ENCODE measurements at regions not wholly inside any gene's neighbourhood (a gene's known extent, or its start where the extent isn't known, plus 50 kb on each side); places are given as distances from the start of the nearest gene placed in this dataset.
A peak's percentile ranks its signal among the peaks of the same experiment; 100 is the strongest.
"Not testable (repeated sequence)": the region's sequence is repeated elsewhere in the genome, so short reads cannot be mapped to it uniquely, and the experiment has no call there.

DNA sequence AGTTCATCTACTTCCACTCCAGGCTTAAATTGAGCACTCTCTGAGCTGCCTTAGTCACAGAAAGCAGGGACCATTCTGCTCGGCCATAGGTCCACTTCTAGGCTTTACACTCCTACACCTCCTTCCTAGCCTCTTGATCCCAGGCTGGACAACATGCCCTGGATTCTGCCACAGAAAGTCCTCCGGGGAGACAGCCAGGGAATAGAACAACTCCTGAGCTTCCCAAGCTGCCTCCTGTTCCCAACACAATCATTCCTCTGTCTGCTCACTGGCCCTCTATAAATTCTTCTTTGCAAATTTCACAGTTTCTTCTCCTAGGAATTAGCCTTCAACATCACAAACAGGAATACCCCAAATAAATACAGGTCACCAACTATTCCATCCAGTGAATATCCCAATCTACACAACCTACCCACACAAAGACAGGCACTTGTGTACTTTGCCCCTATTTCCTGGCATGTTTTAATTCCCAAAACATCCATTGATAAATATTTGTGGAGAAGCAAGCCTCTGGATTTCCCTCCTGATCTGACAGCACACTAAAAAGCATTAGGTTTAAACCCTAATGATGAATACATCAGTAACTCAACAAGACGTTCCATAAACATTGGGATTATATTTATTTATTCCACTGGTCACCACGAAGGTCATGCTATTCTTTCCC lies 125.5 kb downstream of the ENC1 start:
- H3K79me2 ChIP-seq (ENCODE audit: insufficient read depth, low read length), result no peaks in the 10 kb centered on the region
- TF ChIP-seq, protein P1, sequence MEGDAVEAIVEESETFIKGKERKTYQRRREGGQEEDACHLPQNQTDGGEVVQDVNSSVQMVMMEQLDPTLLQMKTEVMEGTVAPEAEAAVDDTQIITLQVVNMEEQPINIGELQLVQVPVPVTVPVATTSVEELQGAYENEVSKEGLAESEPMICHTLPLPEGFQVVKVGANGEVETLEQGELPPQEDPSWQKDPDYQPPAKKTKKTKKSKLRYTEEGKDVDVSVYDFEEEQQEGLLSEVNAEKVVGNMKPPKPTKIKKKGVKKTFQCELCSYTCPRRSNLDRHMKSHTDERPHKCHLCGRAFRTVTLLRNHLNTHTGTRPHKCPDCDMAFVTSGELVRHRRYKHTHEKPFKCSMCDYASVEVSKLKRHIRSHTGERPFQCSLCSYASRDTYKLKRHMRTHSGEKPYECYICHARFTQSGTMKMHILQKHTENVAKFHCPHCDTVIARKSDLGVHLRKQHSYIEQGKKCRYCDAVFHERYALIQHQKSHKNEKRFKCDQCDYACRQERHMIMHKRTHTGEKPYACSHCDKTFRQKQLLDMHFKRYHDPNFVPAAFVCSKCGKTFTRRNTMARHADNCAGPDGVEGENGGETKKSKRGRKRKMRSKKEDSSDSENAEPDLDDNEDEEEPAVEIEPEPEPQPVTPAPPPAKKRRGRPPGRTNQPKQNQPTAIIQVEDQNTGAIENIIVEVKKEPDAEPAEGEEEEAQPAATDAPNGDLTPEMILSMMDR (IDR thresholded peaks at IDR 0.05; ENCODE audit: extremely low read depth, low read depth, low read length), result no peak

DNA sequence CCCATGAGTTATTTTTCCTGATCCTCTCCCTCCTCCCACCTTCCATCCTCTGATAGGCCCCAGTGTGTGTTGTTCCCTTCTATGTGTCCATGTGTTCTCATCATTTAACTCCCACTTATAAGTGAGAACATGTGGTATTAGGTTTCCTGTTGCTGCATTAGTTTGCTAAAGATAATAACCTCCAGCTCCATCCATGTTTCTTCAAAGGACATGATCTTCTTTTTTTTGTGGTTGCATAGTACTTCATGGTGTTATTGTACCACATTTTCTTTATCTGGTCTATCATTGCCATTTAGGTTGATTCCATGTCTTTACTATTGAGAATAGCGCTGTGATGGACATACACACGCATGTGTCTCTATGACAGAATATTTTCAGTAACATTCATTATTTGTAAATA lies 128.8 kb downstream of the ENC1 start:
- not testable (repeated sequence) for H3K4me2 ChIP-seq (ENCODE audit: insufficient read depth, low read length); H3K9me3 ChIP-seq (ENCODE audit: low read depth, low read length); H3K27ac ChIP-seq (ENCODE audit: low read depth, low read length); H3K36me3 ChIP-seq (ENCODE audit: insufficient read depth, low read length); H3K4me3 ChIP-seq (ENCODE audit: insufficient read depth, low read length); H2AFZ ChIP-seq (ENCODE audit: low read length); DNase-seq (ENCODE audit: insufficient read length, low spot score, missing footprints); H3K79me2 ChIP-seq (ENCODE audit: insufficient read depth, low read length); H4K20me1 ChIP-seq (ENCODE audit: insufficient read depth, low read length); H3K27me3 ChIP-seq (ENCODE audit: insufficient read depth, low read length); H3K4me1 ChIP-seq (ENCODE audit: insufficient read depth, low read length)

More for the DNA sequence above, 125.5 kb downstream of the ENC1 start:
- DNase-seq (ENCODE audit: insufficient read length, low spot score, missing footprints), result no peak
- H3K27me3 ChIP-seq (ENCODE audit: insufficient read depth, low read length), result no peaks in the 10 kb centered on the region
- H3K4me1 ChIP-seq (ENCODE audit: insufficient read depth, low read length), result peaks cover 23% of the 10 kb centered on the region
- H4K20me1 ChIP-seq (ENCODE audit: insufficient read depth, low read length), result no peaks in the 10 kb centered on the region
- H3K36me3 ChIP-seq (ENCODE audit: insufficient read depth, low read length), result no peaks in the 10 kb centered on the region
- no peak overlapping the region for H3K4me2 ChIP-seq (ENCODE audit: insufficient read depth, low read length)
- no peak overlapping the region for H2AFZ ChIP-seq (ENCODE audit: low read length)
- H3K27ac ChIP-seq (ENCODE audit: low read depth, low read length), result no peak overlapping the region
- H3K9me3 ChIP-seq (ENCODE audit: low read depth, low read length), result no peaks in the 10 kb centered on the region
- no peak overlapping the region for H3K4me3 ChIP-seq (ENCODE audit: insufficient read depth, low read length)

DNA sequence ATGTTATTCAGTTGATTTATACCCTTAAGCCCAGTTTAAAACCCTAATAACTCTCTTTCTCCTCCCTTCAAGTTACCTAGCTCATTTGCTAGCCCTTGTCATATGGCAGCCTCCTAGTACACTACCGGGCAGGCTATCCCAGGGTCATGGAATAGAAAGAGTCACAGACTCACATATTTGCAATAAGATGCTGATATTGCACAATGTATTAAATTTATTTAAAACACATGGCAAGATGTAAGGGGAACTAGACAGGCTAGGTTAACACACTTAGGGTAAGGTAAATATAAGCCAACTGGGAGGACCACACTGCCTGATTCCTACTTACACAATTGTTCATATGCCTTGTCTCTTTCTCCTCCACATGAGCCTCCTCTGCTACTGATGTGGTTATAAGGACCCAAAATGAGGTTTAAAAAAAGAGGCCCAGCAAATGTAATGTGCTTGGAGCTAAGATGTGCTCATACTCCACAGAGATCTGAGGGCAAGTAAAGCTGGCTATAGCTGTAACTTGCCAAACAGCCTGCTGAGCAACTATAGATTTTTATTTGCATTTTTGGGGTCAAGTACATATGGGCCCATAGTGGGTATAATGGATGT lies 130.0 kb downstream of the ENC1 start:
- Histone ChIP-seq H3K4me2 (ENCODE audit: insufficient read depth, low read length) (no peak overlapping the region), H3K27ac (ENCODE audit: low read depth, low read length) (no peak overlapping the region), H3K36me3 (ENCODE audit: insufficient read depth, low read length) (no peaks in the 10 kb centered on the region), H3K4me1 (ENCODE audit: insufficient read depth, low read length) (no peaks in the 10 kb centered on the region), H3K4me3 (ENCODE audit: insufficient read depth, low read length) (no peak overlapping the region), H2AFZ (ENCODE audit: low read length) (no peak overlapping the region), H4K20me1 (ENCODE audit: insufficient read depth, low read length) (no peaks in the 10 kb centered on the region), H3K27me3 (ENCODE audit: insufficient read depth, low read length) (no peaks in the 10 kb centered on the region), H3K79me2 (ENCODE audit: insufficient read depth, low read length) (no peaks in the 10 kb centered on the region), H3K9me3 (ENCODE audit: low read depth, low read length) (no peaks in the 10 kb centered on the region)
- DNase-seq (ENCODE audit: insufficient read length, low spot score, missing footprints), result peak; percentile 49
- TF ChIP-seq, protein P1 (IDR thresholded peaks at IDR 0.05; ENCODE audit: extremely low read depth, low read depth, low read length), result no peak

DNA sequence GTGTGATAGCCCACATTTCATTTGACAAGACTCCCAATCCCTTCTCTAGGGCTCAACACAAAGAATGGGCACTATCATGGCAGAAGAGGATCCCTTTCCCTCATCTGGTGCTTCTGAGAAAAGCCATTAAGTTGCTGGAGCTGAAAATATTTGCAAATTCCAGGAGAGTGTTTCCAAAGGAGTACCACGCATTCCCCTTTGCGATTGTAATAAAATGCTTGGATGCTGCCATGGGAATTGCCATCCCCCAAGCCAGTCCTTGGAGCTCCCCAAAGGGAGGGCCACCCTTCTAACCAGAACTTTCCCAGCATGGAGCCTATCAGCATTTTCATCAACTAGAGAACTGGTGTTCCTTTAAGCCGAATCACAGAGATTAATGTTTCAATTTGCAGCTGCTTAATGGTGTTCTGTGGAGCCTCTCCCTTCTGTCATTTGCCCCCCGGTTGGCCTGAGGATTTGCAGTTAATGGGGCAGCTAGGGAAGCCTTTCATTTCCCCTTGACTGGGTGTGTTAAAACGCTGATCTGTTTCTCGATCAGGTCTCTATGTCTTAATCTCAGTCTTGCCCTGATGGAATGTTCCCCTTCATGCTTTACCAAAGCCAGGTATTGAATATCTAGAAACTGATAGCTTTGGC lies 133.0 kb downstream of the ENC1 start:
- Histone ChIP-seq H3K4me2 (ENCODE audit: insufficient read depth, low read length) (no peak overlapping the region), H2AFZ (ENCODE audit: low read length) (no peak overlapping the region), H3K4me1 (ENCODE audit: insufficient read depth, low read length) (no peaks in the 10 kb centered on the region), H4K20me1 (ENCODE audit: insufficient read depth, low read length) (no peaks in the 10 kb centered on the region), H3K4me3 (ENCODE audit: insufficient read depth, low read length) (no peak overlapping the region), H3K27ac (ENCODE audit: low read depth, low read length) (no peak overlapping the region), H3K27me3 (ENCODE audit: insufficient read depth, low read length) (no peaks in the 10 kb centered on the region), H3K79me2 (ENCODE audit: insufficient read depth, low read length) (no peaks in the 10 kb centered on the region), H3K36me3 (ENCODE audit: insufficient read depth, low read length) (no peaks in the 10 kb centered on the region), H3K9me3 (ENCODE audit: low read depth, low read length) (no peaks in the 10 kb centered on the region)
- TF ChIP-seq, protein P1 (IDR thresholded peaks at IDR 0.05; ENCODE audit: extremely low read depth, low read depth, low read length), result no peak
- DNase-seq (ENCODE audit: insufficient read length, low spot score, missing footprints), result no peak
